NCI-H1436 treated with DMSO at 0.1 percent for 48 hours (cell line): ENCODE measurements at regions not wholly inside any gene's neighbourhood (a gene's known extent, or its start where the extent isn't known, plus 50 kb on each side); places are given as distances from the start of the nearest gene placed in this dataset.

Experiments used
- DNase-seq: peaks from one replicate; lab custom pipeline; 2025; lab: John Stamatoyannopoulos, UW

GRCh38 chr6:98747960-98748359 is 86.4 kb upstream of the POU3F2 start:
- DNase-seq: no peak

DNA sequence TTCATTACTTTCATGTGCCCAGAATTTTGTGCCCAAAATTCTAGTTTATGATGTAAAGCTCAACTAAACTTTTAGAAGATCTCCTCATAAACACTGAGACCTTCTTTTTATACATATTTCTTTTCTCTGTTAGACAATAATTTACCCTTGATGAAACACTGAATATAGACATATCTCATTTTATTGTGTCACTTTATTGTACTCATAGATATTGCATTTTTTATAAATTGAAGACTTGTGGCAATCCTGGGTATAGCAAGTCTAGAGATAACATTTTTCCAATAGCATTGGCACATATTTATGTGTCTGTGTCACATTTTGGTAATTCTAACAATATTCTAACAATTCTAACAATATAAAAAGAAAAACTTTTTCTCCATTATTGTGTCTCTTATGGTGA is 74.9 kb upstream of the POU3F2 start:
- no peak for DNase-seq

DNA sequence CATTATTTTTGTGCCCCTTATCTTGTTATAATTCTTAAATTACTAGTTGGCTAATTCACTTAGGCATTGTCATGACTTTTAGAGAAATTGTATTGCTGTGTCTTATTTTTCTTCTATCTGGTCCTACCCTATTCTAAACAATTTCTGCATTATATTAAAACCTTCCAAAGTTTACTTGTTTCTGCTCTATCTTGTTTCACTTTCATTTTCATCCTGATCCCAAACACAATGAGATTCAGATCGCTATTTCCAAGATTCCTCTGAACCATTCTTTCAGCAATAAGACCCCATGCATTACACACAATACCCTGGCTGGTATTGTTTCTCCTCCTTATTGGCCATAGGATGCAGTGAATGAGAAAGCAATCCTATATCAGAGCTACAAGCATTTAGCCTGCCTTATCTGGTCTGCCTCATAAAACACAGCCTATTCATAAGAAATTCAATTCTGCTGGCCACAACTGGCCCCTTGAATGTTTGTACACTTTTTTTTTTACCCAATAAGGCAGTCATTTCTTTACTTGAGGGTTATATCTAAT is 69.9 kb upstream of the POU3F2 start:
- no peak for DNase-seq

- peak; percentile 48 for DNase-seq
Observed at GRCh38 chr6:98769546-98769945, 64.8 kb upstream of the POU3F2 start.

GRCh38 chr6:98775205-98775604 is 59.2 kb upstream of the POU3F2 start:
- no peak for DNase-seq

- no peak for DNase-seq
Observed at GRCh38 chr6:98777762-98778161, 56.6 kb upstream of the POU3F2 start.

GRCh38 chr6:98779618-98780017 is 54.8 kb upstream of the POU3F2 start:
- no peak for DNase-seq

GRCh38 chr6:98782772-98783171 is 51.6 kb upstream of the POU3F2 start:
- no peak for DNase-seq

DNA sequence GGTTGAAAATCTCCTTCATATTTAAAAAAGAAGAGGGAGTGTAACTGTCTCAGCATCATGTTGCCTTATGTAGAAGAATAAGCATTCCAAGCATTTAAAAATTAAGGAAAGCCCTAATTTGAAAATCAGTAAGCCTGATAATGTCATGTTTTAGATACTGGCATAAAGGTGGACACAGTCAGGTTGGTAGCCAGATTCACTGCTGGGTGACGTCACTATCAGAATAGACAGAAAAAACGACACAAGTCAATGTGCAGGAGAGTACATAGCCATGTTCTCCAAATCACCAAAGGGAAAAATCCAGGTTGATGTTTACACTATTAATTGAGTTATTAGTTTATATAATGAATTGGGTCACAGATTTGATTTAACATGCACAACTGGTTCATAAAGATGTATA is 50.8 kb upstream of the POU3F2 start:
- DNase-seq: no peak
